Esophagus (tissue), 2 donors: ENCODE measurements at regions not wholly inside any gene's neighbourhood (a gene's known extent, or its start where the extent isn't known, plus 50 kb on each side); places are given as distances from the start of the nearest gene placed in this dataset.

Experiments
- H3K27ac ChIP-seq, 2 donors: one replicate each; pipeline ENCODE4 v1.5.1; 2013; ENCODE audit warnings: low read depth in 2 of 2, mild to moderate bottlenecking in 2 of 2, inconsistent platforms in 1 of 2, low read length in 1 of 2, moderate library complexity in 1 of 2
- H3K27me3 ChIP-seq, 2 donors: one replicate each; pipeline ENCODE4 v1.6.1; 2013; ENCODE audit warnings: low read length in 2 of 2, control low read depth in 1 of 2, mild to moderate bottlenecking in 1 of 2; ENCODE audit not compliant: insufficient read depth in 2 of 2, control insufficient read depth in 1 of 2
- H3K36me3 ChIP-seq, 2 donors: one replicate each; pipeline ENCODE4 v1.6.1; 2013; ENCODE audit warnings: low read length in 1 of 2; ENCODE audit not compliant: control insufficient read depth in 2 of 2, insufficient read depth in 2 of 2
- H3K4me1 ChIP-seq, 2 donors: one replicate each; pipeline ENCODE4 v1.6.1; 2013; ENCODE audit warnings: low read length in 1 of 2; ENCODE audit not compliant: control insufficient read depth in 2 of 2, insufficient read depth in 2 of 2
- H3K4me3 ChIP-seq, 2 donors: one replicate each; pipeline ENCODE4 v1.5.1; 2013; ENCODE audit warnings: low read length in 2 of 2, mild to moderate bottlenecking in 2 of 2, low read depth in 1 of 2, moderate library complexity in 1 of 2
- H3K9me3 ChIP-seq, 2 donors: one replicate each; pipeline ENCODE4 v1.6.1; 2013; ENCODE audit warnings: mild to moderate bottlenecking in 2 of 2, low read depth in 1 of 2, low read length in 1 of 2, moderate library complexity in 1 of 2; ENCODE audit not compliant: control insufficient read depth in 2 of 2, insufficient read depth in 1 of 2
- WGBS, 2 donors: extraction: QIAGEN DNeasy Blood & Tissue Kit; methylation state at CpG; one replicate each; pipeline ENCODE4 v1.1.7; 2013; 5-methylcytosine and 5-hydroxymethylcytosine counted together
- donor health status: healthy with polysubstance abuse.
- donor health status: Bipolar disorder and iron deficiency.

DNA sequence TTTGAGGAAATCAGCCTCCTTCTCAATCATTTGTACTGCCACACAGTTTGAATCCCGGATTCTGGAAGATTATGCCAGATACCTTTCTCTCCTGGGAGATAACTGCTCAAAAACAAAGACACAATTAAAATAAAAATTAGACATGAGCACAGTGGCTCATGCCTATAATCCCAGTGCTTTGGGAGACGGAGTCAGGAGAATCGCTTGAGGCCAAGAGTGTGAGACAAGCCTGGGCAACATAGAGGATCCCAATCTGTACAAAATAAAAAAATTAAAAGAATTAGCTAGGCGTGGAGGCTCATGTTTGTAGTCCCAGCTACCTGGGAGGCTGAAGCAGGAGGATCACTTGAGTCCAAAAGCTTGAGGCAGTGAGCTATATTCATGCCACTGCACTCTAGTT, 376.3 kb upstream of the ZFP42 start:
- no peaks in the 10 kb centered on the region for H3K9me3 ChIP-seq
- H3K27ac ChIP-seq = no peak overlapping the region
- no peak overlapping the region for H3K4me3 ChIP-seq
- H3K27me3 ChIP-seq = no peaks in the 10 kb centered on the region
- no peaks in the 10 kb centered on the region for H3K4me1 ChIP-seq
- 45 to 52% methylated on average over 4 of the region's 4 CpGs for WGBS, 2 donors
- H3K36me3 ChIP-seq = no peaks in the 10 kb centered on the region

DNA sequence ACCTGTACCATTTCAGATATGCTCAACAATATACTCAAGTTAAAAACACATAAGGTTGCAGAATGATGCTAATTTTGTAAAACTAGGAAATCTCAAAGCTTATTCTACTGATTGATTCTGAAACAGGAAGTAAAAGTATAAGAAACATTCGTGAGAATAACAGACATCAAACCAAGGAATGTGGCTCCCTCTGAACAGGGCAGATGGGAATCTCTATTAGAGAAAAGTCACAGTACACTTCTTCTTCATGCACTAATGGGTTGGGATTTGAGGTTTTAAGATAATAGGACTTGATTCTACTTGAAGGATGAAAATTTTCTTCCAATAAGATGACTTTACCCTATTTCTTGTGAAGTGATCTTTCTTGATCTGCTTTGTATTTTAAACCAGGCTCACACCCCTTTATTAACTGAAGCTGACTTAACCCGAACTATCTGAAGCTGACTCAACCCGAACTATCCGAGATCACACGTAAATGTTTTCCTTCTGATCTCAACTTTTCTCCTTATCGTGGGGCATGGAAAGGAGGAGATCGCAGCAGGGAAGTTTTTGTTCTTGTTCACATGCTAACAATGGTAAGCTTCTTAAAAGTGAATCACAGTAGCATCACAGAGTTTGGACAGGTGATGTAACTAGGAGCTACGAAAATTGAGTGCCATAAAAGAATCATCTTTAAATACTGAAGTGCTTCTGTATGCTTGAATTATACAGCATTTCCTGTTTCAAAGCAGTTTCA, 363.1 kb upstream of the ZFP42 start:
- no peaks in the 10 kb centered on the region for H3K4me1 ChIP-seq
- H3K36me3 ChIP-seq = no peaks in the 10 kb centered on the region
- no peak overlapping the region for H3K4me3 ChIP-seq
- H3K9me3 ChIP-seq = peaks cover 0 to 6% of the 10 kb centered on the region in 2 donors
- H3K27me3 ChIP-seq = no peaks in the 10 kb centered on the region
- H3K27ac ChIP-seq = no peak overlapping the region
- 68 to 75% methylated on average over 8 of the region's 8 CpGs for WGBS, 2 donors

DNA sequence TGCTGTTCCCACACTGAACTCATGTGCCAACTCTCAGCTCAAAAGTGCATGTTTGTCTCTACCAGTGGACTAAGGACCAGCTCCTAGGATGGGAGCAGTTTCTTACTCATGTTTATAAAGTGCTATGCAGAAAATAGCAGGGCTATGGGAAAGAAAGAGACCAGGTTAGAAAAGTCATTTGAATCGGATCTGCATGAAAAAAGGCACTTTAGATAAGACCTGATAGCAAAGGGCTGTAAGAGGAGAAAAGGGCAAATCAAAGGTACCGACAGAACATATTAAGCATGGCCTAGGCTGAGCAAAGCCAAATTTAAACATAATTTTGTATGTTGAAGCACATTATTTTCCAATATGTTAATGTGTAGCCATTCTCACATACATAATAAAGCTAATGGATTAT, 362.3 kb upstream of the ZFP42 start:
- H3K27me3 ChIP-seq = no peaks in the 10 kb centered on the region
- H3K27ac ChIP-seq = no peak overlapping the region
- H3K9me3 ChIP-seq = peaks cover 0 to 6% of the 10 kb centered on the region in 2 donors
- 68 to 80% methylated on average over 2 of the region's 2 CpGs for WGBS, 2 donors
- no peaks in the 10 kb centered on the region for H3K36me3 ChIP-seq
- H3K4me3 ChIP-seq = no peak overlapping the region
- no peaks in the 10 kb centered on the region for H3K4me1 ChIP-seq

DNA sequence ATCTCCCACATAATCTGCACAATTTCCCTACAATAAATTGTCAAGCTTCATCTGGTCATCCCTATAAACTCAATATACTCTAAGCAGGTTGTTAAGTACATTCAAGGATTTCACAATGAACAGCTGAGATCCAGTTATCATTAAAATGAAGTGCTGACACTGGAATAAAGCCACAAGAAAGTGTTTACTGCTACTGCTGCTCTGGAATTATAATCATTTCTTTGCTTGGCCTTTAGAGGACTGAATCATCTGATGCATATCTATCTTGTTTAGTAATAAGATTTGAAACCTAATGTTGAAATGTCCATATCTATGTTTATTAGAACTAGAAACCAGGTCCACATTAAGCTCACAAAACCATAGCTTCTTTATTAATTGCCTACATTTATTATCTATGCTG, 338.6 kb upstream of the ZFP42 start:
- H3K9me3 ChIP-seq = no peaks in the 10 kb centered on the region
- H3K4me3 ChIP-seq = no peak overlapping the region
- no peak overlapping the region for H3K27ac ChIP-seq
- H3K36me3 ChIP-seq = no peaks in the 10 kb centered on the region
- no peaks in the 10 kb centered on the region for H3K4me1 ChIP-seq
- no peaks in the 10 kb centered on the region for H3K27me3 ChIP-seq

DNA sequence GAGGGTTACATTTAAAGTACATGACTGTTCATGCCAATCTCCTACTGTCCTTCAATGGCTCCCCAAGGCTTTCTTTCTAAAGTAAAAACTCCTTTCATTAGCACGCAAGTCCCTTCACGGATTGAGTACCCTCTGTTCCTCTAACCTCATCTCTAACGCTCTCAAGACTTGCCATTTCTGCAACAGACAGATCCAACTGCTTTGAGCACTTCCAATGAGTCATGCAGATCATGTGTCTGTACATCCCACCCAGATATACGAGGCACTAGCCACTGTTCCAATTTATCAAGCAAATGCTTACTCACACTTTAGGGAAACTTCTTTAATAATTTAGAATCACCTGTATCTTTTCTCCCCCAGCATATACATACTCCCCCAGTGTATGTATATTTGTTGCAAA, 332.5 kb upstream of the ZFP42 start:
- Histone ChIP-seq H3K27me3 (no peaks in the 10 kb centered on the region), H3K4me1 (no peaks in the 10 kb centered on the region), H3K36me3 (no peaks in the 10 kb centered on the region), H3K4me3 (no peak overlapping the region), H3K27ac (no peak overlapping the region), H3K9me3 (no peaks in the 10 kb centered on the region)
- WGBS, 2 donors = 65 to 75% methylated on average over 4 of the region's 4 CpGs

DNA sequence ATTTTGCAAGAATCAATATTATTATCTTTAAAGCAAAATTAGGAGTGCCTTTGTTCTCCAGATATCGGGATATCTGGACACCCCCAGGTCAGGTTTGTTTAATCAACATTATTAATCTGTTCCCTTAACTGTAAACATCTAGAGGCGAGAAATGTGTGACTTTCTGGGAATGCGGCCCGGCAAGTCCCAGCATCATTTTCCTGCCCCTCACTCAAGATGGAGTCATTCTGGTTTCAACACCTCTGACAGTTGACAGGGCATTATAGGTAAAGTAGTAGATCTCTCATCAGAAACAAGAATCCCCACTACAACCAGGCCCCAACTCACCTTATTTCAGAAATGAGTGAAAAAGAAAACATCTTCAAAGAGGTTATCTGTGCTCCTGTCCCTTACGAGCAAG, 331.6 kb upstream of the ZFP42 start:
- Histone ChIP-seq H3K27me3 (no peaks in the 10 kb centered on the region), H3K9me3 (no peaks in the 10 kb centered on the region), H3K27ac (no peak overlapping the region), H3K4me1 (no peaks in the 10 kb centered on the region), H3K4me3 (no peak overlapping the region), H3K36me3 (no peaks in the 10 kb centered on the region)
- WGBS, 2 donors = 70 to 86% methylated on average over 5 of the region's 5 CpGs

DNA sequence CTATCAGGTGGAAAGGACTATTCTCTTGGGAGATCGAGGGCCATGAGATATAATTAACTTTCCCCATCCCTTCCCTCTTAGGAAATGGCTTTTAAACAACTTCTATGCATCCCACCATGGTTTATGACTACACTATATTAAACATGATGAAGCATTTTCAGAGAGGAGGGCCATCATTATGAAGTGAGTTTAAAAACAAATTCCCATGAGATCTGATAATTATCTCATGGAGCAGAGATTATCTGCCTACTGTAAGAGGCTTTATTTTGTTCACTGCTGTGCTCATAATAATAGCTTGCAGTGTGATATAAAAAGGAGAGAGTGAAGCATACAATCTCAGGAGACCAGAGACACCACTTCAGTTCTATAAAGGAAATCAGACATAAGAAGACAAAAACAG, 330.5 kb upstream of the ZFP42 start:
- Histone ChIP-seq H3K27ac (no peak overlapping the region), H3K4me3 (no peak overlapping the region), H3K27me3 (no peaks in the 10 kb centered on the region), H3K9me3 (no peaks in the 10 kb centered on the region), H3K36me3 (no peaks in the 10 kb centered on the region), H3K4me1 (no peaks in the 10 kb centered on the region)
- WGBS, 2 donors = 45 to 48% methylated on average over 1 of the region's 1 CpG

DNA sequence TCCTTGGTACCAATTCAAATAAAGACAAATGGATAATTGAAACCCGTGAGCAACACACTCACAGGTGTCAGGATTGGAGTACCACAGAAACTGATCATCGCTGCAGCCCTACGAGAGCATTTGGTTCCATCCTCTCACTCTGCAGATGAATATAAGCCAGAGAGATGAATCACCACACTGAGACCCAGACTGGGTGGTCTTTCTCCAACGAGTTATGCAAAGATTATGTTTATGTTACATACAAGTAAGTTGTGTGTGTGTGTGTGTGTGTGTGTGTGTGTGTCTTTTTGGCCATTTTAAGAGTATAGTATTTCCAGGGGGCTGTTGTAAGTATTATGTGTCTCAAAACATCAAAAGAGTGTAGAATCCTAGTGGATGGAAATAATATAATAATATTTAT, 329.5 kb upstream of the ZFP42 start:
- Histone ChIP-seq H3K4me3 (no peak overlapping the region), H3K36me3 (no peaks in the 10 kb centered on the region)

DNA sequence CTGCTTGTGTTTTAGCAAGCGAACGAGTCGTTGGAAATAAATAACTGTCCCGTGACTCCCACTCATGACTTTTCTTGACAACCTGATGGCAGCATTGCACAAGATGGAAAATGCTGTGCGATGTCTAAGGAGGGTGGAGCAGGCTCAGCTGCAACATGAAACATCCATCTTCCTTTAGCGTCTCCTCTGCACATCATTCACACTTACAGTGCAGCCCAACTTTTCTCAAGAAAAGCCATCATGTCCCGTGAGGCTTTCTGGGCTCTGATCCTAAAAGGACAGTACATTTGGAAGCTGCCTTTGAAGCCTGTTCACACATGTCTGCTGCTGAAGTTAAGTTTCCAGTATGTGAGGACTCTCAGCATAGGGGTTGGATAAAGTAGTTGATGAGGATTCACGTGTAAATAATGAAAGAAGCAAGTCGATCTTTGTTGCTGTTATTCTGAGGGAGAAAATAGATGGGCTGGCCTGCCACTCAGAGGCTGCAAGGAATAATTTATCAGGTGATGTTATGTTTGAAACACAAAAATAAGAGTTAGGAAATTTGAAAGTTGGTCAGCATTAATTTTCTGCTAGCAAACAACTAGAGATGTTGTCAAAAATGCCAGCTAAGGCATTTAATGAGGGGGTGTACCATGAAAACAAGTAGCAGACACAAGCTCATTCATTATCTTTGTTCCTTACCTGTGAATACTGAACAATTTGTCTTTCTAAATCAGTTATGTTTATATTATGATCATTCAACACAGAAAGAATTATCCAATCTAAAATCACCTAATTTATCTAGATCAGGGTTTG, 328.7 kb upstream of the ZFP42 start:
- Histone ChIP-seq H3K36me3 (no peaks in the 10 kb centered on the region), H3K4me3 (no peak overlapping the region), H3K9me3 (no peaks in the 10 kb centered on the region), H3K4me1 (no peaks in the 10 kb centered on the region), H3K27ac (no peak overlapping the region), H3K27me3 (no peaks in the 10 kb centered on the region)
- WGBS, 2 donors = 33 to 42% methylated on average over 9 of the region's 9 CpGs

More for the DNA sequence above, 329.5 kb upstream of the ZFP42 start:
- Histone ChIP-seq H3K4me1 (no peaks in the 10 kb centered on the region), H3K9me3 (no peaks in the 10 kb centered on the region), H3K27ac (no peak overlapping the region), H3K27me3 (no peaks in the 10 kb centered on the region)
- 67 to 73% methylated on average over 4 of the region's 4 CpGs for WGBS, 2 donors
